ENCODE measurements at regions not wholly inside any gene's neighbourhood (a gene's known extent, or its start where the extent isn't known, plus 50 kb on each side); places are given as distances from the start of the nearest gene placed in this dataset.

GRCh38 chr2:188762151-188762550 lies 212.0 kb upstream of the COL3A1 start:
- Histone ChIP-seq H3K4me3 (ENCODE audit: low read depth, low read length) (no peak overlapping the region), H3K36me3 (ENCODE audit: control insufficient read depth, insufficient read depth, low read length) (no peaks in the 10 kb centered on the region), H3K27me3 (ENCODE audit: control insufficient read depth, insufficient read depth, low read length) (no peaks in the 10 kb centered on the region)
- no peak for DNase-seq (ENCODE audit: low read depth)
- no peak for TF ChIP-seq CTCF (IDR thresholded peaks at IDR 0.05; ENCODE audit: insufficient read depth, low read depth, low read length)
- CTCF ChIA-PET: no interaction called here
- POLR2A ChIA-PET: no interaction called here

- peak; percentile 20; the same call in 1 of the 2 replicates for TF ChIP-seq CTCF (IDR thresholded peaks at IDR 0.05; ENCODE audit: insufficient read depth, low read depth, low read length)
- DNase-seq (ENCODE audit: low read depth): no peak
- Histone ChIP-seq H3K4me3 (ENCODE audit: low read depth, low read length) (no peak overlapping the region), H3K27me3 (ENCODE audit: control insufficient read depth, insufficient read depth, low read length) (no peaks in the 10 kb centered on the region), H3K36me3 (ENCODE audit: control insufficient read depth, insufficient read depth, low read length) (no peaks in the 10 kb centered on the region)
- CTCF ChIA-PET: interaction anchor here (0.6 to 1.2 kb wide), 2 partner anchors 11 to 23 kb away, joined by 3 read pairs; no protein-coding TSS in a partner anchor
- POLR2A ChIA-PET: no interaction called here
Measured at GRCh38 chr2:188765522-188766470, 208.4 kb upstream of the COL3A1 start.

GRCh38 chr2:188766471-188766856 lies 207.7 kb upstream of the COL3A1 start:
- CTCF ChIA-PET: no interaction called here
- Histone ChIP-seq H3K4me3 (ENCODE audit: low read depth, low read length) (no peak overlapping the region), H3K36me3 (ENCODE audit: control insufficient read depth, insufficient read depth, low read length) (no peaks in the 10 kb centered on the region), H3K27me3 (ENCODE audit: control insufficient read depth, insufficient read depth, low read length) (no peaks in the 10 kb centered on the region)
- DNase-seq (ENCODE audit: low read depth): no peak
- POLR2A ChIA-PET: no interaction called here
- no peak for TF ChIP-seq CTCF (IDR thresholded peaks at IDR 0.05; ENCODE audit: insufficient read depth, low read depth, low read length)

DNA sequence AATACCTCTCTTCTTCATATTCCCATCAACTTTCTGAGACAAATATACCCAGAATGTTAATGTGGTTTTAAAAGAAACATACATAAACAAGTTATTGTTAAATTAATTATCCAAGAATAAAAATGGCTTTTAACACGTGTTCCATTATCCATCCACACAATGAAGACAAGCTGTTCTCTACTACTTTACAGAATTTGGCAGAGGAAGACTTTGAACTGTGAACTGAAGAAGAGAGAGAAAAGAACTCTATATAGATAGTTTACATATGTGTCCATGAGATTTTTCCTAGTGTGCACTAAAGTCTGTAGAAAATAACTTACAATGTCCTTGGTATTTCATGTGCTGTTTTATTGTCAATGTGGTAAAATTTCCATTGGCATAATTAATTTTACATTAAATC lies 207.0 kb upstream of the COL3A1 start:
- ChIA-PET CTCF (no interaction called here), POLR2A (no interaction called here)
- no peaks in the 10 kb centered on the region for H3K27me3 ChIP-seq (ENCODE audit: control insufficient read depth, insufficient read depth, low read length)
- H3K4me3 ChIP-seq (ENCODE audit: low read depth, low read length): no peak overlapping the region
- no peak for DNase-seq (ENCODE audit: low read depth)
- no peak for TF ChIP-seq CTCF (IDR thresholded peaks at IDR 0.05; ENCODE audit: insufficient read depth, low read depth, low read length)
- H3K36me3 ChIP-seq (ENCODE audit: control insufficient read depth, insufficient read depth, low read length): no peaks in the 10 kb centered on the region

- H3K4me3 ChIP-seq (ENCODE audit: low read depth, low read length): no peak overlapping the region
Measured at GRCh38 chr2:188770296-188770695, 203.9 kb upstream of the COL3A1 start.

More at GRCh38 chr2:188770296-188770695, 203.9 kb upstream of the COL3A1 start:
- TF ChIP-seq CTCF (IDR thresholded peaks at IDR 0.05; ENCODE audit: insufficient read depth, low read depth, low read length): no peak
- Histone ChIP-seq H3K36me3 (ENCODE audit: control insufficient read depth, insufficient read depth, low read length) (no peaks in the 10 kb centered on the region), H3K27me3 (ENCODE audit: control insufficient read depth, insufficient read depth, low read length) (no peaks in the 10 kb centered on the region)
- ChIA-PET CTCF (no interaction called here), POLR2A (no interaction called here)
- no peak for DNase-seq (ENCODE audit: low read depth)

Data from BJ (cell line).